Daoy (cell line): ENCODE measurements at regions not wholly inside any gene's neighbourhood (a gene's known extent, or its start where the extent isn't known, plus 50 kb on each side); places are given as distances from the start of the nearest gene placed in this dataset.

Source experiments
- DNase-seq: peaks from one replicate; pipeline ENCODE4 v3.0.0-alpha.2; 2015; ENCODE audit warnings: low read depth

DNA sequence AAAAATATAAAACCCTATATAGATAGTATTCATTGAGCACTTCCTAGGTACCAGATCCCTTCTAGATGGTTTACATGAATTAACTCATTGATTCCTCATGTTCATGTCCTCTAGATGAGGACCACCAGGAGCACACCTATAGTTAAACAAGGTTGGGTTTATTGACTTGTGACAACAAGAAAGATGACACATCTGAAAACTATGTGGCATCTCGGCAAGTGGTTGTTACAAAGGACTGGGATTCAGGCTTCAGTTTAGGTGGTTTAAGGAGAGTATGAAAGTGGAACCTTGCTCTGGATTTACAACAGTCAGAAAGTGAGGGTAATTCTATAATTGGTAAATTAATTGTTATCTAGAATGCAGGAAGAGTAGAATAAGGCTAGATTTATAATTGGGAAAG, 99.0 kb upstream of the PHF14 start:
- DNase-seq, result no peak

DNA sequence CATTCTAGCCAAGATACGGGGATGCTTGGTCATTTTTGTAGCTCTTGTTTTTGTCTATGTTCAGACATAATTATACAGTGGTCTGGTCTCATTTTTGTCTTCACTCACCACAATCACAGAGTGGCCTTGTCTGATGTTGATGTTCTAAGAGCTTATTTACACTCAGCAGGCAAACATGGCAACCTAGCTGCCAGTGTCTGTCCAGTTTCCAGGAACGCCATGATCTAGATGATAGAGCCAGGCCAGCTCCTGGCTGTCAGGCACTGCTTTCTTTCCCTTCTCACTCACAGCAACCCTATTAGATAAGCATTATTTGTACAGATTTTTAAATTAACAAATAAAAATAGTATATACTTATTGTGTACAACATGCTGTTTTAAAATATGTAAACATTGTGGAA, 98.6 kb upstream of the PHF14 start:
- no peak for DNase-seq

DNA sequence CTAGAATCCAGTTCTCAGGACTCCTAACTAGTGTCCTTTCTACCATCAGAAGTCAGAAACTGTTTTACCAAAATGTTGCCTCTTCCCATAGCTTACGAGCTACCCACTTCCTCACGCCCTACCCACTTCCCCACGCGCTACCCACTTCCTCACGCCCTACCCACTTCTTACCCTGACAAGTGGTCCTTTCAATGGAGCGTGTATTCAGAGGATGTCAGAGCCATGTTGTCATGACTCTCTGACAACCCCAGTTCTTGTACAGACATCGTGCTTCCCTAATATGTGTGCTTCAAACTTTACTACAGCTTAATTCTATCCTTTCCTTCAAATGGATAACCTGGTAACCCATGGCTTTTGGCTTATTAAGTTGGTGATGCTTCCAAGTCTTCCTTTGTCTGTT, 84.8 kb upstream of the PHF14 start:
- DNase-seq, result no peak

DNA sequence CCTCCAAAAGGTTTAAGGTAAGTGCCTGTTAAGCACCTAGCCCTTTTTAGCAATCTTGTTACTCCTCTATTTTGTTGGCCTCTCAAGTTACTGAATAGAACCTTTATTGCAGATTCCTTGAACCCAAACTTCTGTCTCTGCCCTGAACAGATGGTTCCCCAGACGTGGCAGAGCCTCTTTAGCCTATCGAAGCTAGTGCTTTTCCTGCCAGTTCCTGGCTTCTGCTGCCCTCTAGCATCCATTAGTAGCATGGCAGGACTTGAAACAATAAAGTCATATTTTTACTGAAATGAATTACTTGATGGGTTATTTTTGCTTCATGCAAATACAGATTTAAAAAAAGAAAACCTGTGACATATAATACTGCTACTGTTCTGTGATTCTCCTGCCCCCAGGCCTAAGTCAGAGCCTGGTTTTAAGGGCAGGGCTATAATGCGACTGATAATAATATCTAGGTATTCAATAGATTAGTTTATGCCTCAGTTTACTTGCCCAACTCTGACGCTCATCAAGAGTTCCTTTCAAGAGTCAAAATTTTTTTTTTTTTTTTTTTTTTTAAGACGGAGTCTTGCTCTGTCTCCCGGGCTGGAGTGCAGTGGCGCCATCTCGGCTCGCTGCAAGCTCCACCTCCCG, 84.3 kb upstream of the PHF14 start:
- peak; percentile 27 for DNase-seq

DNA sequence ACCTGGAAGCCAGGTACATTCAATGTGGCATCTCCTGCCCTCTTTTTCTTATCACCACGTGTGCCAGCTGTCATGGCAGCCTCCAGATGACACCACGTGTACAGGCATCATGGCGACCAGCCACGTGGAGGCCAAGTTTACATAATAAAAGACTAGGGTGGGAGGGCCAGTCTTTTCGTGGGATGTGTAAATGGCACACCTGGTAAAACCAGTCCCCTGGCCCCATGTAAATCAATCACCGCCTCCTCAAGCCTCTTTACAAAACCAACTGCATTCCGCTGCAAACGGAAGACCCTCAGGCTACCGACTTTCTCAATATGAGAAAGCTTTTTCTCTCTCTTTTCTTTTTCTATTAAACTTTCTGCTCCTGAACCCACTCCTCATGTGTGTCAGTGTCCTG, 65.1 kb upstream of the PHF14 start:
- DNase-seq, result no peak

DNA sequence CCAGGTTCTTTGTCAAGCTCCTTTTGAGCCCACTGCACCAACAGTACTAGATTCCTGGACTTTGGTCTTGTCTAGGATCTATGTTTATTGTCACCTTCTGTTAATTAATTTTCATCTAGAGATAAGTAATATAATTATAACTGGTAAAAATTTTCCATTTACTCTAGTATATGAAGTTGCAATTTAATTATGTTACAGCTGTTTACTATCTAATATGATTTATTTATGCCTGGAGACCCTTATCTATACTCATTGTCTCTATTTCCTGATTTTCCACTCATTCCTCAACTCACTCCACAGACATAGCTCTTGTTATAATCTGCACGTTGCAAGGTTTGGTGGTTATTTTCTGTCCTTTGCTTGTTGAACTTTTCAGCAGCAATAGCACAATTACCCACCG, 63.2 kb upstream of the PHF14 start:
- no peak for DNase-seq

DNA sequence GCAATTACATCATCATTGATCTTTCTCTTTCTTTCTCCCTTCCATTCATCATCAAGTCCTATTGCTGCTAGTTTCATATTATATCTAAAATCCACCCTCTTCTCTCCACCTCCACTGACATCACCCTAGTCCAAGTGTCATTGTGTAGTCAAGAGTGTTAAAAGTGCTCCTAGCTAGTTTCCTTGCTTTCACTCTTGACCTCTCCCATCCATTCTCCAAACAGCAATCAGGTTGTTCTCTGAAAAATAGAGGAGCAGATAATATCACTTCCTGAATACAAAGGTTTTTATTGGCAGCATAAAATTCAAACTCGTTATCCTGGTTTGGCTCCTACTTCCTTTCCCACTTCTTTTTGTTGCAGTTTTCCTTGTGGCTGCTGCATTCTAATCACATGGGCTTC, 61.6 kb upstream of the PHF14 start:
- no peak for DNase-seq

DNA sequence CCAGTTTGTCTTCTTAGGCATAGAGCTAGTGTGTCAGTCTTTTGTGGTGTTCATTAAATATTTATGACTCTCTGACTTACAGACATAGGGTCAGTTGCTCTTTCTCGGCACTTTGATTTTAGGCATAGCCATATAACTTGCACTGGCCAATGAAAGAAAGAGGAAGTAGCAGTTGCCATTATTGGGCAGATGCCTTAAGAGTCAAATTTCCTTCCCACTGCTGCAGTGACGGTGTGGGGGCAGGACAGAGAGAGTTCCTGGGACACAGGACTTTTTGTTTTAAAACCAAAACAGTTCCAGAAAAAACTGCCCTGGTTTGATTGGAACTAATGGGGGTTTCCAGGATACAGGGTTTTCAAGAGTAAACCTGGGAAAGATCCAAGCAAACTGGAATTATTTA, 60.2 kb upstream of the PHF14 start:
- DNase-seq, result no peak

DNA sequence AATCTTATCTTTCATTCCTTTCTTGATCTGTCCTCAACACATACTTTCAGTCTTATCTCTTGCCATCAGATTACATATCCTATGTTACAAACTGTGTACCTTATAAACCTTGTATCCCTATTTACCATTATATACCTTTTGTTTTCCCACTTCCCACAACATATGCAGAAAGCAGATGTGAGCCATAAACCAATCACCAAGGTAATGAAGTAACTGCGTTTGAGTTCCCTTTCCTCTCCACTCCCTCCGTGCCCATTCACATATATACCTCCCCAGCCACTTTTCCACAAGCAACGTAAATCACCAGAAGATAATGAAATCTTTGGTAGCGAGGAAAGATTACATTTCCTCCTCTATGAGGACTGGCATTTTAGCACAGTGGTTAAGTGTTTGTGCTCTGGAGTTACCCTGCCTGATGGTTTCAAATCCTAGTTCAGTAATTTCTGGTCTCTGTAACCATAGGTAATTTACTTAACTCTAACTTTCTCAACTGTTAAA, 55.5 kb upstream of the PHF14 start:
- no peak for DNase-seq

DNA sequence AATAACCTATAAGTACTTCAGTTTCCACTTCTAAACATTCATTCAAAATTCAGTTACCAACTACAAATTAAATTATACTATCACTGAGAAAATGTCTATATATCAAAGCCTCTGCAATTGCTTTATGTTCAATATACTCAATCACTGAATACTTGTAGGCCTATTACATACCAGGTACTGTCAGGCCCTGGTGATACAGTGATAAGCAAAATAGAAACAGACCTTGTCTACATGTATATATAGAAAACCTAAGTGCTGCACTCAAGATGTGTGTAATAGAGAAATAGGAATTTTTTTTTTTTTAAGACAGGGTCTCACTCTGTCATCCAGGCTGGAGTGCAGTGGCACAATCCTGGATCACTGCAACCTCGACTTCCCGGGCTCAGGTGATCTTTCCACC, 53.7 kb upstream of the PHF14 start:
- no peak for DNase-seq
